ENCODE measurements at regions not wholly inside any gene's neighbourhood (a gene's known extent, or its start where the extent isn't known, plus 50 kb on each side); places are given as distances from the start of the nearest gene placed in this dataset.
"Not testable (repeated sequence)": the region's sequence is repeated elsewhere in the genome, so short reads cannot be mapped to it uniquely, and the experiment has no call there.

GRCh38 chr3:163730684-163731083, 1347.6 kb downstream of the SI start:
- Histone ChIP-seq H4K20me1 (no peaks in the 10 kb centered on the region), H3K9me3 (no peaks in the 10 kb centered on the region), H3K36me3 (no peaks in the 10 kb centered on the region), H3K27me3 (no peaks in the 10 kb centered on the region), H3K4me2 (no peak overlapping the region), H3K4me3 (no peak overlapping the region), H3K4me1 (no peaks in the 10 kb centered on the region), H3K9ac (no peak overlapping the region), H3K27ac (no peak overlapping the region)
- no peak for TF ChIP-seq Cebpa-rat (IDR thresholded peaks at IDR 0.05)

DNA sequence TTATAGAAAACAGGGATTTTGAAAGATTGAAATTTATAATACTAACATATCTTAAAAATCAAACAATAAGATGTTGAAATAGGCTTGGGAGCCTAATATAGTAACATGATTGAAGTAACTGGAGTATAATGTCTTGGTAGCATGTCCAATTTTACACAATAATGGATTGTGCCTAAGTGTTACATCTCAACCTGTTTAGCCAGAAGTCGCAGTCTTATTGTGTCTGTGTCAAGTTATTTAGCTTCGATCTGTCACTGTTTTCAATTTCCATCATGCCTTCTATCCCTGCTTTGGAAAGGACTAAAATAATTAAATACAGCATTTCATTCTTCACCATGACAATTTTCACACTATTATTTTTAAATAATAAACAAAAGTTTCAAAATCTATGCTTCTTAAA, 1352.2 kb downstream of the SI start:
- H3K4me2 ChIP-seq: no peak overlapping the region
- H4K20me1 ChIP-seq: no peaks in the 10 kb centered on the region
- H3K27ac ChIP-seq: no peak overlapping the region
- H3K27me3 ChIP-seq: no peaks in the 10 kb centered on the region
- H3K4me3 ChIP-seq: no peak overlapping the region
- no peak overlapping the region for H3K9ac ChIP-seq
- H3K9me3 ChIP-seq: peaks cover 10% of the 10 kb centered on the region; the same call in 1 of the 2 replicates
- TF ChIP-seq Cebpa-rat (IDR thresholded peaks at IDR 0.05): no peak
- no peaks in the 10 kb centered on the region for H3K4me1 ChIP-seq
- H3K36me3 ChIP-seq: no peaks in the 10 kb centered on the region

DNA sequence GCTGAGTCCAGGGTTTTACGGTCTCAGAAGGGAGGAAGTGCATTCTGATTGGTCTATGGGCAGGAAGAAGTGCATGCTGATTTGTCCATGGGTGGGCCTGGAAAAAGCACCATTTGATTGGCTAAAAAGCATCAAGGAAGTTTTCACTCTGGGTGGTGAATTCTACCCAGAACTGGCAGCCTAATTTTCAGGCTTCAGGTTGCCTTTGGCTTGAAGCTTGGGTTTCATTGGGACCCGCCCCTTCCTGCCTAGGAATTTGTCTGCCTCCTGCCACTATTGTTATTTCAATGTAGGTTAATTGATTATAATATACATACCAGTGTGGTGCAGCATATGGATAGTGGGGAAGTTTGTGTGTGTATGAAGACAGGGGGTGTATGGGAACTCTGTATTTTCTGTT, 1355.9 kb downstream of the SI start:
- Histone ChIP-seq H3K4me2 (no peak overlapping the region), H3K27me3 (no peaks in the 10 kb centered on the region), H3K27ac (no peak overlapping the region), H4K20me1 (no peaks in the 10 kb centered on the region), H3K4me3 (no peak overlapping the region), H3K9me3 (peaks cover 10% of the 10 kb centered on the region; the same call in 1 of the 2 replicates), H3K36me3 (no peaks in the 10 kb centered on the region), H3K9ac (no peak overlapping the region), H3K4me1 (no peaks in the 10 kb centered on the region)
- TF ChIP-seq Cebpa-rat (IDR thresholded peaks at IDR 0.05): no peak

GRCh38 chr3:163721596-163721995, 1356.7 kb downstream of the SI start:
- Histone ChIP-seq H3K4me1 (no peaks in the 10 kb centered on the region), H3K27ac (no peak overlapping the region), H4K20me1 (no peaks in the 10 kb centered on the region), H3K9ac (no peak overlapping the region), H3K27me3 (no peaks in the 10 kb centered on the region), H3K36me3 (no peaks in the 10 kb centered on the region), H3K4me2 (no peak overlapping the region), H3K4me3 (no peak overlapping the region), H3K9me3 (peaks cover 10% of the 10 kb centered on the region; the same call in 1 of the 2 replicates)
- TF ChIP-seq Cebpa-rat (IDR thresholded peaks at IDR 0.05): no peak

DNA sequence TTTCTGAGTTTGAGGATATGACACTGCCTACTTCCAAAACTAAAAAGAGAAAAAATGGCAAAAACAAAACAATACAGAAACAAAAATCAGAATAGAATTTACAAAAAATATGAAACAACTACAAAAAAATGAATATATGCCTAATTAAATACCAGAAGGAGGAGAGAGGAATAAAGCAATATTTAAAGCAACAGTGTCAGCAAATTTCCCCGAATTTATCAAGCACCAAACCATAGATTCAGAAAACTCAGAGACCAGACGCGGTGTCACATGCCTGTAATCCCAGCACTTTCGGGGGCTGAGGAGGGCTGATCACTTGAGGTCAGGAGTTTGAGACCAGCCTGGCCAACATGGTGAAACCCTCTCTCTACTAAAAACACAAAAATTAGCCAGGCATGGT, 1360.9 kb downstream of the SI start:
- Histone ChIP-seq H3K27ac (no peak overlapping the region), H4K20me1 (no peaks in the 10 kb centered on the region), H3K27me3 (no peaks in the 10 kb centered on the region), H3K9me3 (peaks cover 10% of the 10 kb centered on the region; the same call in 1 of the 2 replicates), H3K4me1 (no peaks in the 10 kb centered on the region), H3K4me3 (no peak overlapping the region), H3K36me3 (no peaks in the 10 kb centered on the region), H3K9ac (no peak overlapping the region), H3K4me2 (no peak overlapping the region)
- no peak for TF ChIP-seq Cebpa-rat (IDR thresholded peaks at IDR 0.05)

DNA sequence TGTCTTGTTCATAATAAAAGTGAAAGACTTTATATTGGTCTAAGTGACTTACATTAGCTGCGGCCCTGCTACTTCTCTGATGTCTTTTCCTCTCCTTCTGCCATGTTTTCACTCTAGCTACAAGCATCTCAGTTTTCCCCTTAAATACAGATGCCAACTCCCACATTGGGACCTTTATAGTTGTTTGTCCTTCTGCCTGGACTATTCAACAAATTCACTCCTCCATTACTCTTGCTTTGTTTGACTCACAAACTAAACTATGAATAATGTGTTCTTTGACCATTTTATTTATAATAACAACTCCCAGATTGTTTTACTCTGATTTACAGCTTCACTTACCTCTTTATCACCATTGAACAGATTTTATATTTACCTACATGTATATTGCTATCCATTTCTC, 1369.9 kb downstream of the SI start:
- Histone ChIP-seq H3K36me3 (no peaks in the 10 kb centered on the region), H4K20me1 (no peaks in the 10 kb centered on the region), H3K4me3 (no peak overlapping the region), H3K4me2 (no peak overlapping the region), H3K27ac (no peak overlapping the region), H3K9ac (no peak overlapping the region), H3K4me1 (no peaks in the 10 kb centered on the region), H3K27me3 (no peaks in the 10 kb centered on the region), H3K9me3 (no peaks in the 10 kb centered on the region)
- TF ChIP-seq Cebpa-rat (IDR thresholded peaks at IDR 0.05): no peak

DNA sequence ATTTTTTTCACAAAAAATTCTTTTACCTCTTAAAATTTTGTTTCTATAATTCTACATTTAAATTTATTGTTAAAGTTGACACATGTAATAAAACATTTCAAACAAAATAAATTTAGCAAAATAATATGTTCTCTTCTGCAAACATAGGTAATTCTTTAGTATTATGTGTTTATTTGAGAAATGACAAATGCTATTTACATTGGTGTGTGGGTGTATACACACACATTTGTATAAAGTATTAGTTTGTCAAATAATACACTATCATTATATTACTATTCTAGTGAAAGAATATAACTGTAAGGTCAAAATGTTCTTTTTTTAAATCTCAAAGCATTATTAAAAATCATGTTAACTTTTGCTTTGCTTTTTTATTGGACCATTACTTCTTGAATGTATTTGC, 1370.6 kb downstream of the SI start:
- H3K4me1 ChIP-seq: no peaks in the 10 kb centered on the region
- H3K4me3 ChIP-seq: no peak overlapping the region
- no peaks in the 10 kb centered on the region for H3K36me3 ChIP-seq
- no peak overlapping the region for H3K9ac ChIP-seq
- H3K27ac ChIP-seq: no peak overlapping the region
- no peaks in the 10 kb centered on the region for H3K9me3 ChIP-seq
- H4K20me1 ChIP-seq: no peaks in the 10 kb centered on the region
- H3K4me2 ChIP-seq: no peak overlapping the region
- H3K27me3 ChIP-seq: no peaks in the 10 kb centered on the region
- TF ChIP-seq Cebpa-rat (IDR thresholded peaks at IDR 0.05): no peak

DNA sequence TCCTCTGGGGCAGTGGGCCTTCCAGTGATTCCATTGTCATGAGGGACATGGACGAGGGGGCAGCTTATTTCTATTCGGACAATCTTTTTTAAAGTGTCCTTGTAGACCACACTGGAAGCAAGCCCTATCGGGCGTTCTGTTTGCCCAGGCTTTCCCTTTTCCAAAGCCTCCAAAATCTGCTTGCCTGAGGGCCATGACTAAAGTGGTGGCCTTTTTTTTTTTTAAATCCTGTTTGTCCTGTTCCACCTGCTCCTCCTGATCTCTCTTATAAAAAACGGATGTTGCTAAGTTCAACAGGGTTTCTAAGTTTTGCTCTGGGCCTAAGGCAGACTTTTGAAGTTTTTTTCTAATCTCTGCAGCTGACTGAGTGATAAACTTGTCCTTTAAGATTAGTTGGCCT, 1380.1 kb downstream of the SI start:
- not testable (repeated sequence) for H3K4me3 ChIP-seq, H3K27ac ChIP-seq, H3K4me1 ChIP-seq, H3K36me3 ChIP-seq, H3K27me3 ChIP-seq, H3K4me2 ChIP-seq, H4K20me1 ChIP-seq, H3K9me3 ChIP-seq, H3K9ac ChIP-seq

DNA sequence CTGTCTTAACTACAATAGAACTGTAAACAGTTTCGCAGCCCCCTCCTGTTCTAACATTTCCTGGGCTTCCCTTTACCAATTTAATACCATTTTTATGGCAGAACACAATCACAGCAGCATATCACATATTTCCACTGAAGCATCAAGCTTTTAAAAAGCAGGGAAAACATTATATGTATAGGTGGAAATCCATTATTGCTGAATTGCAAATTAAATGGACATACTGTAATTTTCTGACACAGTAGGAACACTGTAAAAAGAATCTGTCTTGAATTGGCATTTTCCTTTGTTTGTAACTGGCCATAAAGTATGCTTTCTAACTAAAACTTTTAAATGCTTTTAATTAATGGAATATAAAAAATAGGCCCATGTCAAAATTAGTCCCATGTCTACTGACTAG, 1385.8 kb downstream of the SI start:
- TF ChIP-seq Cebpa-rat (IDR thresholded peaks at IDR 0.05): no peak
- Histone ChIP-seq H3K9me3 (no peaks in the 10 kb centered on the region), H3K4me3 (no peak overlapping the region), H3K36me3 (no peaks in the 10 kb centered on the region), H3K9ac (no peak overlapping the region), H3K4me2 (no peak overlapping the region), H3K27me3 (no peaks in the 10 kb centered on the region), H3K4me1 (no peaks in the 10 kb centered on the region), H4K20me1 (no peaks in the 10 kb centered on the region), H3K27ac (no peak overlapping the region)

GRCh38 chr3:163684651-163685050, 1393.6 kb downstream of the SI start:
- H3K9me3 ChIP-seq: no peaks in the 10 kb centered on the region
- H3K4me3 ChIP-seq: no peak overlapping the region
- no peaks in the 10 kb centered on the region for H3K27me3 ChIP-seq
- no peaks in the 10 kb centered on the region for H3K4me1 ChIP-seq
- no peak for TF ChIP-seq Cebpa-rat (IDR thresholded peaks at IDR 0.05)
- H3K9ac ChIP-seq: no peak overlapping the region
- H3K4me2 ChIP-seq: no peak overlapping the region
- no peaks in the 10 kb centered on the region for H4K20me1 ChIP-seq
- no peaks in the 10 kb centered on the region for H3K36me3 ChIP-seq
- H3K27ac ChIP-seq: no peak overlapping the region

DNA sequence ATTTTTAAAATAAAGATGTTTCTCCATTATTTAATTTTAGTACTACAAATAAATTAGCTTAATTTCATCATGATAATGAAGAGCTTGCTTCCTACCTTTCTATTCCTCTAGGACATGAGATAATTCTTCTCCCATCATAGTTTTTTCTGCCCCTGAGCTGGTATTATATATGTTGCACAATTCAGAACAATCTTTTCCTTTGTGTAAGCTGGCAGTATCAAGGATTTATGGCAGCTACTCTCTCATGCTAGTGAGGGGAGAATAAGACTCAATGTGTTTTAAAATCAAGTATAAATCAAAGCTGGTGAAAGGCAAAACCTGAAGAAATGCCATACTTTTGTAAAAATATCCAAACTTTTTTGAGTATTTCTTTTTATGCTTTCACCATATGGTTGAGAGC, 1405.3 kb downstream of the SI start:
- no peaks in the 10 kb centered on the region for H3K27me3 ChIP-seq
- no peaks in the 10 kb centered on the region for H3K9me3 ChIP-seq
- no peak overlapping the region for H3K9ac ChIP-seq
- H3K4me3 ChIP-seq: no peak overlapping the region
- no peaks in the 10 kb centered on the region for H3K4me1 ChIP-seq
- no peak for TF ChIP-seq Cebpa-rat (IDR thresholded peaks at IDR 0.05)
- H3K27ac ChIP-seq: no peak overlapping the region
- no peaks in the 10 kb centered on the region for H3K36me3 ChIP-seq
- H4K20me1 ChIP-seq: no peaks in the 10 kb centered on the region
- H3K4me2 ChIP-seq: no peak overlapping the region

All from BLaER1 (cell line).